ENCODE measurements at regions not wholly inside any gene's neighbourhood (a gene's known extent, or its start where the extent isn't known, plus 50 kb on each side); places are given as distances from the start of the nearest gene placed in this dataset.

DNA sequence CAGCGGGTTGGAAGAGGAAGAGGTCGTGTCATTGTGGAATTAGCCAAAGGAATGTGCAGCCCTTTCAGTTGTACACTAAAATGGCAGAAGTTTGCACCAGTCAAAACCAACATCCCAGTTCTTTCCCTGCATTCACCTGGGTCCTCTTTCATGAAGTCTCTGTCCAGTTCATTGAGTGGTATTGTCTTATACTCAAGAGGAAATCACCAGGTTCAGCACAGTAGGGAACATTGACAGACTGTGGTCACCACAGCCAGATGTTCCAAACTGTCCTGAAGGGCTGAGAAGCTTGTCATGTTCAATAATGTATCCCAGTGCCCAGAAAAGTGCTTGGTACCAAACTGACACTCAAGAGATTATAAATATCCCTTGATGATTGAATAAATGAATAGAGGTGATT, 131.6 kb downstream of the GLUL start:
- no peak for DNase-seq (ENCODE audit: low spot score)

DNA sequence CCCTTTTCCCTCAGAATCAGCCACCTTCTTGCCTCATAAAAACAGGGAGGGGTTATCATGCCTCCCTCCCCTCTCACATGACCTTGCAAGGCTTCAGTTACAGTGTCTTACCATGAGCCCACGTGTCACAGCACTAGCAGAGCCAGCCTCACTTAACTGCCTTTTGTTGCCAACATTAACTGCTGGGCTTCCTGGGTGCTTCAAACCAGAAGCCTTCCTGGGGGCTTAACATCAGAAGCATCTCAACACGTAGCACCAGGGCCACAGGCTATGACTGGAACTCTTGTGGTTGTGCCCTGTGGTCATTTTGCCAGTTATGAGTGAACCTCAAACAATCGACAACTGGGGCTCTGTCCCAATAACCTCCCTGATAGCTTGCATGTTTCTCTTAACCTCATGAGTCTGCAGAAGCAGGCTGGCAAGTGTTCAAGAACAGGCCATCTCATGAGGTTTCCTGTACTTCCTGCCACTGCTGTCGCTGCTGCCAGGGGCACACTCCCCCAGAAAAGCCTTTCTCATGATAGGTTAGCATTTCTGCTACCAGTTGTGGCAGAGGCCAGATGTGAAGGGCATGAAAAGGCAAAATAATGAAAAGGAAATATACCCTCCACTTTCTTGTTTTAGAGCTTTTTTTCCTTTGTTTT, 132.2 kb downstream of the GLUL start:
- peak; percentile 93 for DNase-seq (ENCODE audit: low spot score)

DNA sequence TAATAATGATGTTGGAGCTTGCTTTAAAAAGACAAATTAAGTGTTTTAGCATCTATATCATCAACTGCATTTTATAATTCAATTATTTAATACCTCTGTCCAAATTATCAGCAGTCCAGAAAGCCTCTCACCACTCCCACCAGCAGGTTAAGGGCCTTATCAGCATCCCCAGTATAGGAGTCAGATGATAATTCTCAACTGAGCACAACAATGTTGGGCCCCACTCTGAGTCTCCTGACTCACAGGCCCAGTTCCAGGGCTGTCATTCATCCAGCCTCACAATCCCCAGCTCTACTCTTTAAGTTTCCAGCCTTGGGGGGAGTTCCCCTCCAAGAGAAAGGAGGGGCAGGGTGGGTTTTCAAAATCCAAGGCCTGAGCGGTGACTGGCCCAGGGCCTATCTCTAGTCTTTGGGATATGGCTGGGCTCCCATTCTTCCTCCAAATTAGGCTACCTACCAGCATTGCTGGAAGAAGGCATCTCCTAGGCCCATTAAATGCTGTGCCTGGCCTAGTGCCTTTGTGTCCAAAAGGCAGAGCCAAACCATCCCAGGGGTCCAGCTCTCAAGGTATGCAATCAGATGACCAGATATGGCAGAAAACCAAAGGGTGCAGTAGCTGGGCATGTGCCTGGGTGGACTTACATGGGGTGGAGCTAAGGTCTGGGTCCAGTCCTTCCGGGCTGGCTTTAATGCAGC, 134.1 kb downstream of the GLUL start:
- peak; percentile 70 for DNase-seq (ENCODE audit: low spot score)

DNA sequence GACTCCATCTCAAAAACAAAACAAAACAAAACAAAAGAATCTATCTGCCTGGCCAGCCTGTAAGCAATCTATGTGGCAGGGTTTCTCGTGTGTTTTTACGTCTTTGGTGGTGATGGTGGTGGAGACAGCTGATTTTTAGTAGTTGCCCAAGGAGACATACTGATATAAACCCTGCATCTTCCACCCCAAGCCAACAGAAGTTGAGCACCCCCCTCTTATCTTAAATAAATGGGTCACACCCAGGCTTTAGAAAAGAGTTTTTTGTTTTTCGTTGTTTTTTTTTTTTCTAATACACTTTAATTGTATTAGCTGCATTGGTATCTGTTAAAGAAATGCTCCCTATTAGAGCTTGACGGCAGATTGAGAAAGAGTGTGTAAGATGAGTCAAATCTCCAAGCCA, 134.7 kb downstream of the GLUL start:
- no peak for DNase-seq (ENCODE audit: low spot score)

DNA sequence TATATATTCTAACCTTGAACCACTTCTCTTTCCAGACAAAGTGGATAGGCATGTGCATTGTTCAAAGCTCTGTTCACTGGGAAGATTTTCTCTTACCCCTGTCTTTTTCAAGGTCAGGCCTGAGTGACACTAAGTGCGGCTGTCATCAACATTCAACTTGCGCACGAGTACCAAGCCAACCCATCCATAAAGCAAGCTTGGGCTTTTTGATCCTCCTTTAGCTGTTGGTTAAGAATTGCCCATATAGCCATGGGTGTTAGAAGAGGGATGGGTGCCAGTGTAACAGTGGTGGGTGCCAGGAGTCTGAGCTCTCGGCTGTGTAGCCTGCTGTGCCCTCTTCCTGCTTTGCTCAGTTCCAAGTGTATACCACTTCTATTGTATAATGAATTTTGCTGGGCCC, 136.1 kb downstream of the GLUL start:
- DNase-seq (ENCODE audit: low spot score) = no peak

DNA sequence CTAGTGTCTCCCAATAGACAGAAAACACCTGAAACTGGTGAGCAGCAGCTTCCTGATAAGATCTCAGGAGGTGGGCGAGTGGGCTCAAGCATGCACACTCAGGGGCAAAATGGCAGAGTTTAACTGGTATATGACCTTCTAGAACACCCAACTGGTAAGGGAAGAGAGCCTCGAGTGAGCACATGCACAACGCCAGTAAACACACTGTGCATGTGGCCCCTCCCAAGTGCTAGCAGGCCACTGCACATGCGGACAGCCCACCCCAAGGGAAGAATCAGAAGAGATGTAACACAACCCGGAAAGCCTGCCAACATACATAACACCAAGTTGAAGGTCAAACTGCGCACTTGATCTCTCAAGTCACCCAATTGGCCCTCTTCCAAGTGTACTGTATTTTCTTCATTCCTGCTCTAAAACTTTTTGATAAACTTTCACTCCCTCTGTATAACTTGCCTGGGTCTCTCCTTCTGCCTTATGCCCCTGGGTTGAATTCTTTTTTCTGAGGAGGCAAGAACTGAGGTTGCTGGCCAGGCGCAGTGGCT, 138.2 kb downstream of the GLUL start:
- DNase-seq (ENCODE audit: low spot score) = peak; percentile 76

DNA sequence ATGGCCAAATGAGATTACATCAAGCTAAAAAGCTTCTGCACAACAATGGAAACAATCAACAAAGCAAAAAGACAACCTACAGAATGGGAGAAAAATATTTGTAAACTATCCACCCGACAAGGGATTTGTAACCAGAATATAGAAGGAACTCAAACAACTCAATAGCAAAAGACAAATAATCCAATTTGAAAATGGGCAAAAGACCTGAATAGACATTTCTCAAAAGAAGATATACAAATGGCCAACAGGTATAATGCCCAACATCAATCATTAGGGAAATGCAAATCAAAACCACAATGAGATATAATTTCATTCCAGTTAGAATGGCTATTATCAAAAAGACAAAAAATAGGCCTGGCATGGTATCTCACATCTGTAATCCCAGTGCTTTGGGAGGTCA, 140.0 kb downstream of the GLUL start:
- DNase-seq (ENCODE audit: low spot score) = no peak

DNA sequence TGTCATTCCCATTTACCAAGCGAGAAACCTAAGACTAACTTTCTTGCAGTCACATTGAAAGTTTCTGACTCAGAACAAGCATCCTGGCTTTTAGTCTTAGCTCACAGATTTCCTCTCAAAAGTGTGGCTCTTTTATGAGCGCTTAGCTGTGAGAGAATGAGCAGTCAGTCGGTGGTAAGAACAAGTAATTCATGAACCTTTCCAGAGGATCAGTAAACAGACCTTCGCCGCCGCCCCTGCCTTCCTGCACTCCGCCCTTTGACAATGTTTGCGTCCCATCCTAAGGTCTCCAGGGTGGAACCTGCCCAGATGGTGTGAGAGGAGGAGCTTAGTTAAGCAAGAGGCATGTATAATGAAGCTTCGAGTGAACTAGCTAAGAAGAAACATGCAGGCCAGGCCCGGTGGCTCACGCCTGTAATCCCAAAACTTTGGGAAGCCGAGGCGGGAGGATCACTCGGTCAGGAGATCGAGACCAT, 142.4 kb downstream of the GLUL start:
- peak; percentile 49 for DNase-seq (ENCODE audit: low spot score)

DNA sequence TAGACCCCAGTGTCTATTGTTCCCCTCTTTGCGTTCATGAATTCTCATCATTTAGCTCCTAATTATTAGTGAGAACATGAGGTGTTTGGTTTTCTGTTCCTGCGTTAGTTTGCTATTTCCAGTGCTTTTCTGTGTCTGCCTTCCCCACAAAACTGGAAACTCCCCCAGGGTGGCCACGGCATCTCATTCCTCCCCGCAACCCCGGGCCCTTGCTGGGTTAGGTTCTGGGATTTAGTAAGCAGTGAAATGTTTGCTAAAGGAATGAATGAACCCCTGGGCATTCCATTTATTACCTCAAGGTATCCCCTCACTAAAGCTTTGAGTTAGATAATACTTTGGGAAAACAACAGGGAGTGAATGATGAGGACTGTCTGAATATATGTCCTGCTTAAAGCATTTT, 142.9 kb downstream of the GLUL start:
- no peak for DNase-seq (ENCODE audit: low spot score)

DNA sequence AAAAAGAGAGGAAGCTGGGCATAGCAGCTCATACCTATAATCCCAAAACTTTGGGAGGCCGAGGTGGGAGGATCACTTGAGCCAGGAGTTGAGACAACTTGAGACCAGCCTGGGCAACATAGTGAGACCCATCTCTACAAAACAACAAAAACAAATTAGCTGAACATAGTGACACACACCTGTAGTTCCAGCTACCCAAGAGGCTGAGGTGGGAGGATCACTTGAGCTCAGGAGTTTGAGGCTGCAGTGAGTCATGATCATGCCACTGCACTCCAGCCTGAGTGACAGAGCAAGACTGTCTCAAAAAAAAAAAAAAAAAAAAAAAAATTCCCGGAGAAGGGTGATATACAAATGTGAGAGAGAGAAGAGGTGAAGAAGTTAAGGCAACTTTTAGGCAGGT, 143.8 kb downstream of the GLUL start:
- DNase-seq (ENCODE audit: low spot score) = peak; percentile 56

DNA sequence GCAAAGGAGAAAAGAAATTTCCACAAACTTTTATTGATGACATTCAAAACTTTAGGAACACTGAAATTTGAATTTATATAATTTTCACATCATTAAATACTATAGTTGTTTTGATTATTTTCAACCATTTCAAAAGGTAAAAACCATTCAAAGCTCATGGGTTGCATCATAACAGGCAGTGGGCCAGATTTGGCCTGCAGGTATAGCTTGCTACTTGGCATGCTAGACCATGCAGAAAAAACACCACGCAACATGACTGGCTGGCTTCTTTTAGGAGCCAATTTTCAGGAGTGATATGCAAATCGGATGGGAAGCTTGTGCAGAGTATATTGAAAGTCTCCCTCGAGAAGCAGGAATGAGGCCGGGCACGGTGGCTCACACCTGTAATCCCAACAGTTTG, 144.8 kb downstream of the GLUL start:
- DNase-seq (ENCODE audit: low spot score) = no peak

DNA sequence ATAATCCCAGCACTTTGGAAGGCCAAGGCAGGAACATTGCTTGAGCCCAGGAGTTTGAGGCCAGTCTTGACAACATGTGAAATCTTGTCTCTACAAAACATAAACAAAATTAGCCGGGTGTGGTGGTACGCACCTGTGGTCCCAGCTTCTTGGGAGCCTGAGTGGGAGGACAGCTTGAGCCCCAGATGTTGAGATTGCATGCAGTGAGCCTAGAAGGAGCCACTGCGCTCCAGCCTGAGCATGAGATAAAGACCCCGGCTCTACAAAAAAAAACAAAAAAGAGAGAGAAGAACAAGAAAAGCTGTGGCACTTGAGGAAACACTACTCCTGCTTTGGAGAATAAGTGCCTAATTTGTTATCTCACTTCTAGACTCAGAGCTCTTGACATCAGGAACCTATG, 146.6 kb downstream of the GLUL start:
- DNase-seq (ENCODE audit: low spot score) = no peak

DNA sequence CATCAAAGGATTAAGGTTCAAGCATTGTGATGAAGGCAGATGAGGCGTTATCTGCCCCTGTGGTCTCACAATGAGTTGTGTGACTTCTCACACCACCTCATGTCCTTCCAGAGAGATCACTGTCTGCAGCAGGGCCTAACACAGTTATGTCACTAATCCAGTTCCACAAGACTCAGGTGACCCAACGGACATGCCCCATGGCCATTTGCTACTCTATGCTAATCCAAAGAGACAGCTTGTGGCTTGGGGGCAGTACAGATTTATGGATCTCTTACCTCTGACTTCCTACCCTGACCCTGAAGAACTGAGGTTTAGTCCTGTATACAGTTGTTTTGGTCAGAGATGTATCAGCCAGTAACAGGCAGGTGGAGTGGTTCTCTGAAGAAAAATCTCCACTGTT, 147.1 kb downstream of the GLUL start:
- no peak for DNase-seq (ENCODE audit: low spot score)

DNA sequence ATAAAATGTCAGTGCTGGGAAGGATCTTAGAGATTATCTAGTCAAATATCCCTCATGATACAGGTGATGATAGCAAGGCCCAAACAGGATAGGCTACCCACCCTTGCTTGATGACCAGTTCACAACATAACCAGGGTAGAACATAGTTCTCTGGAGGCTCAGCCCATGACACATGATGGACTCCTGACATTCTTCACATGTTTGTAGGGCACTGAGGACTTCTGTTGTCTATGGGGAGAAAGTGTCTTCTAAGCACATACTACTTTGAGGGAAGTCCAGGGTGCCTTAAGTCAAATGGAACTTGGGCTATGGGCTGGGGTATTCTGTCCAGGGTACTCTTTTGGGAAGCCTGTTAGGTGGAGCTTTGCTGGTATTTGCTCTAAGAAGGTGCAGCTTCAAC, 148.9 kb downstream of the GLUL start:
- no peak for DNase-seq (ENCODE audit: low spot score)

DNA sequence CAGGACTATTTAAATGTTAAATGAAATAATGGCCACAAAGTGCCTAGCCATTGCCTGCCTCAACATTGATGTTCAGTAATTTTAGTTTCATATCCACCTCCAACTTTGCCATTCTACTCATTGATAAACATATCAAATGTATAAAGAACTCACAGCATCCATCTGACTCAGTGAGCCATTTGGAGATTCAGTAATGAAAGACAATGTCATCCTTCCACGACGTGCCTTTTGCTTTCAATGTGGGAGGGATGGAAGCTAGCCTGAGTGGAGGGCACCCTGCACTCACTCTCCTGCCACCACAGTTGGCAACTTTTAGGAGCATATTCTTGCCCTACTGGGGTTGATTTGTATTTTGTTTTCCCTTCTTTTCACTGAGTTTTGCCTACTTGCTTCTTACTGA, 151.5 kb downstream of the GLUL start:
- no peak for DNase-seq (ENCODE audit: low spot score)

DNA sequence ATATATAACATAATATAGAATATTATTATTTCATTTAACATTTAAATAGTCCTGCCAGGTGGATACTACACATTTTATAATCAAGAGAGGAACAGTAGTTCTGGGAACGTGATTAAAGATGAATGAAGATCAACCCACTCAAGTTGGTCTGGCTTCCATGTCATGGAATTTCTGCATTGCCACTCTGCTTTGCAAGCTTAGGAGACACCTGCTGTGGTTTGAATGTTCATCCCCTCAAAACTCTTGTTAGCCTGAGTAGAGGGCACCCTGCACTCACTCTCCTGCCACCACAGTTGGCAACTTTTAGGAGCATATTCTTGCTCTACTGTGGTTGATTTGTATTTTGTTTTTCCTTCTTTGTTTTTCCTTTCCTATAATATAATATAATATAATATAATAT, 153.2 kb downstream of the GLUL start:
- DNase-seq (ENCODE audit: low spot score) = no peak

DNA sequence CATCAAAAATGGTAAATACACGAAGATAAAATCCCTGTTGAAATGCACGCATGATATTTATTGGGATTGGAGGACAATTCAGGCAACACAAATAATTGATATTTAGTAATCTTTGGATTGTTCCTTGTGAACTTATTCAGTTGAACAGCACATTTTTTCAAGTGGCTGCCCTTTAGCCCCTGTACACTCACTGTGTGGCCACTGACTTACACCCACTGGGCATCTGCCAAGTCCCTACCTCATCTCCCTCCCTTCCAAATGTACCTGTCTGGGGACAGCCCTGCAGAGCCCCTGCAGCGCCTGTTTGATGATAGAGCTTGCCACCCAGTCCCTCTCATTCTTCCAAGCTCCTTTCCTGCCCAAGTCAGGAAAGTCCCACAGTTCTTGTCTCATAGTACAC, 154.3 kb downstream of the GLUL start:
- DNase-seq (ENCODE audit: low spot score) = peak; percentile 47

DNA sequence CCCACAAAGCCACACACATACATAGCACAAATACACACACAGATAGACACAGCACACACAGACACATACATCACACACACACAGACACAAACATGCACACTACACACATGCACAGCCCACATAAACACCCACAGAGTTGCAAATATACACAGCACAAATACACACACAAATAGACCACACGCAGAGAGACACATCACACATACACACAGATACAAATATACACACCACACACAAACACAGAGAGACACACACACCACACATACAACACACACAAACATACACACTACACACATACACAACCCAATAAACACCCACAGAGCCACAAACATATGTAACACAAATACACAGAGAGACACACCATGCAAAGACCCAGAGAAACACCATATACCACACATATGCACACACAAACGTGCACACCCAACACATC, 154.9 kb downstream of the GLUL start:
- no peak for DNase-seq (ENCODE audit: low spot score)

DNA sequence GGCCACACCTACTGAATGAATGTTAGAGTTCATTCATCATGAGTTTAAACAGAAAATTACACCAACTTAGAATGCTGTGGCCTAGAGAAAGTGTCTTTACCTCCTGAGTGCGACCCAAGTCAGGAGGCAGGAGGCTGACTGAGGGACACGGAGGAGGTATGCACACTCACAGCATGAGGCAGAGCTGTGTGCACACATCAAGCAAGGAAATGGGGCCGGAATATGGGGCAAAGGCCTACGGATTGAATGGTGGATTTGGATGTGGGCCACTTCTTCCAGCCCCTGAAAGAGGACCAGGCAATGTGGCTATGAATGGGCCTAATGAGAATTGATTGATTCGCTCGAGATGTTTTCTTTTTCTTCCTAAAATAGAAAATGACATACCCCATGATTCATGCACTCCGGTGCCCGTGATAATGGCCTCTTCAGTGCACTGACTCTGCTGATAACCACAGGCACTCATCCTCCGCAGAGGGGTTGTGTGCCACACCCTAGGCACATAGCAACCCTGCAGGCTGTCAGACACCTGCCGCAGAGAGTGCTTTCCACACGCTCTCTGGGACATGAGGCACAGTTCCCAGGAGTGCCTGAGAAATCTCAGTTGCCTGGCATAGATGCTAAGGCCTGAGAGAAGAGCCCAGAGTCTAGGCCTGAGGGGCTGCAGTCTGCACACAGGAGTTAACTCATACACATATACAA, 155.5 kb downstream of the GLUL start:
- peak; percentile 88 for DNase-seq (ENCODE audit: low spot score)

DNA sequence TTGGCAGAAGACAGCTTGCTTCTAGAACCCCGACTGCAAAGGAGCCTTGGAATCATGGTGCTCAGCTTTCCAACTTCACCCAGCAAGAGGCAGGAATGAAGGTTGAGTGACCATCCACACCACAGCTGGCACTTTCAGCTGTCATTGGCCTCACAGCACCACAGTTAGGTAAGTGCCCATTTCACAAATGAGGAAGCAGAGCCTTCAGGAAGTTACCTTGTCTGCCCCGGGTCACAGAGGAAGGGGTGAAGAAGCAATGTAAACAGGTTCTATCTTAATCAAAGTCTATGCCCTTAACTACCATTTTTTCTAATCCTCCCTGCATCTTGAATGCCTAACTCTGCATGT, 156.0 kb downstream of the GLUL start:
- DNase-seq (ENCODE audit: low spot score) = no peak

DNA sequence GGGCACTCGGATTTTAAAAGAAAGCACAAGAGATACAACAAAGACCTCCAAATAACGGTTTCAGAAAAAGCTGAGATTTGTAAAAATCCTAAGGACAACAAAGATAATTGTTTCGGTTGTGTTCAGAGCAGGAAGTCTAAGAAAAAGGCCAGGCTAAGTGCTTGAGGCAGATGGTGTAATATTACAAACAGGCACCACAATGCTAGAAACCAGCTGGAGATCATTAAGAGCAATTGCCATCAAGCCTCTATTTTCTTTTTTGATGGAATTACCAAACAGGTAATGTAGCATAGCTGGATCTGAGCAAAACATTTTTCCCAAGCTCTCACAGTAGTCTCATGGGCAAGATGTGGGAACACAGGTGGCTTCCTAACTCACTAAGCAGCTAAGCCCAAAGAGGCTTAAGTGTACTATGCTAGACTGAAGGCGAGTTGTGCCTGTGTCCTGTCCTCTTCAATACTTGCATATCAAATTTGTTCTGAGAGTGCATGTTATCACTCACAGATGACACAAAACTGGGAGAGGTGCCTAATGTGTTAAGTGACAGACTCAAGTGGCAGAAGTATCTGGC, 161.6 kb downstream of the GLUL start:
- peak; percentile 40 for DNase-seq (ENCODE audit: low spot score)

DNA sequence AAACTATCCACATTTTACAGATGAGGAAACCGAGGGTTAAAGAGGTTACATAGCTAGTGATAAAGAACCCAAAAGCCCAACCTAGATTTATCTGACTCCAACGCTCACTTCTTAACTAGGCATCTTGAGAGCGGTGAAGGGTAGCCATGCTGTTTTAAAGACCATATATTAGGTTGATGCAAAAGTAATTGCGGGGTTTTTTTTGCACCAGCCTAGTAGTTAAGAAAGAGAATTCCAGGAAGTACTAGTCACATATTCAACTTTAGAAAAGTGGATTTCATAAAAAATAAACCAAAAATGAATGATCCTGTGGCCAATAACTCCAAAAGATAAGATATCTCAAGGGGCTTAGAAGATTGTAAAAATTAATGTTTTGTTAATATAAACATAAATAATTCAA, 162.1 kb downstream of the GLUL start:
- no peak for DNase-seq (ENCODE audit: low spot score)
